GM18951 (cell line): ENCODE measurements at regions not wholly inside any gene's neighbourhood (a gene's known extent, or its start where the extent isn't known, plus 50 kb on each side); places are given as distances from the start of the nearest gene placed in this dataset.

Experiments used
- POLR2A ChIP-seq: IDR thresholded peaks from 4 replicates; pipeline ENCODE4 v1.6.1; 2011; ENCODE audit warnings: mild to moderate bottlenecking; ENCODE audit not compliant: insufficient read length, insufficient read depth; ENCODE audit errors: extremely low read depth
- in situ Hi-C: fragments of 300-500 bp; cut with MboI; formaldehyde crosslinking; loops from one replicate; pipeline ENCODE4 v1.12.0; 2022; ENCODE audit warnings: low sequenced_read_pairs, mixed read lengths, inconsistent platforms; ENCODE audit not compliant: unreplicated experiment

DNA sequence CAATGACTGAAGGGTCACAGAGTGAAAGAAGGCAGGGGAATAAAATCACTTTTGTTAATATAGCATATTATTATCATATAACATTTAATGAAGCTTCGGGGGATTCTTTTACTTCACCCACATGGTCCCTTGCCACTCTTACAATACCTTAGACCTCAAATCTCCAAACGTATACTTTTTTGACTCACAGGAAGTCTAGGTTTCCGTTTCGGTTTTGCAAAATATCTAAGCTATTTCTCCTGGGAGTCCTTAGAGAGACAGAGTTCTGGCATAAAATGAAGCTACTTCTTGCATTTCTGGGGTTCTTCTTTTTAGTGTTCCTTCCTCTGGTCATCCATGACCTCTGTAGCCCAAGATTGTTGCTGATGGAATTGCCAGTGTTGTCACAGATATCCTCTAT, 590.5 kb upstream of the ATP2B1 start:
- TF ChIP-seq POLR2A, result no peak
- in situ Hi-C loops, result no loop called here

DNA sequence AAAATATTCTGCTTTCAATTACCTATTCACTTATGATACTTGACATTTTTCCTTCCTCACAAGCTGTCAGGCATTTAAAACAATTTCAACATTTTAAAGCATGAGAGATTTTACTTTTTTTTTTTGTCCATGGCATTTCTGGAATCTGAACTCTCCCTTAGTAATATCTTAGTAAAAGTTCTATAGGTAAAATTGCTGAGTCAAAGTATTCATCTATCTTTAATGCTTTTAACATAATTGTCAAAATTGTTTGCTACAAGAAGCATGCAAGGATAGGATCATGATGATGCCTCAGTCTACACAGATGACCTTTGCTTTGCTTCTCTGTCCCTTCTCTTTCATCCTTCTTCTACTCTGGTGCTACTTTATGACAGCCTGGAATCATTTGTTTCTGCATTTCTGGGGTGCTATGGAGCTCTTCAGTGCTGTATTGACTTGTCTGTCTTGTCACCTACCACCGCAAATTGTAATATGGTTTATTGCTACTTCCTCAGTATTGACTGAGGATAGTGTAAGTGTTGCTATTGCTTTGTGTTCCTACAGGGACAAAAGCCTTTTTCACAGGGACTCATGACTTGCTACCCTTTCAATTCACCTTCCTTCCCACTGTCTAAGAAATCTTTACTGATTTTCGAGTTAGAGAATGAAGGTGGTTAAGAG, 589.8 kb upstream of the ATP2B1 start:
- no peak for TF ChIP-seq POLR2A
- in situ Hi-C loops, result no loop called here

GRCh38 chr12:90295858-90296257, 587.2 kb upstream of the ATP2B1 start:
- in situ Hi-C loops, result no loop called here
- no peak for TF ChIP-seq POLR2A

DNA sequence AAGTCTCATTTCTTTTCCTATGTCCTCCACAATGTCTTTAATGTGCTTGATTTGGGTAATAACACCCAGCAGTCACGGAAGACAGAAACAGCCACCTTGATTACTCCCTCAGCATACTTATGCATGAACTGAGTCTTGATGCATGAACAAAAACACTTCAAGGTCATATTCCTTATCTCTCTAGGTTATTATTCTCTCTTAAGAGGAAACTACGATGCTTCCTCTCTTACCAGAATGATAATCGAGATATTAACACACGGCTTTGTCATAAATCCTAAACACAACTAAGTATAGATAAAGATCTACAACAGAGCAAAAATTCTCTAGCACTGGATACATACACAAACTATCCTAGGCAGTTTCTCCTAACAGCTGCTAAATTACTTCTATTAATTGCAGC, 583.5 kb upstream of the ATP2B1 start:
- in situ Hi-C loops, result no loop called here
- TF ChIP-seq POLR2A, result no peak

- TF ChIP-seq POLR2A, result no peak
- in situ Hi-C loops, result no loop called here
Measured at GRCh38 chr12:90290980-90291975, 582.6 kb upstream of the ATP2B1 start.

DNA sequence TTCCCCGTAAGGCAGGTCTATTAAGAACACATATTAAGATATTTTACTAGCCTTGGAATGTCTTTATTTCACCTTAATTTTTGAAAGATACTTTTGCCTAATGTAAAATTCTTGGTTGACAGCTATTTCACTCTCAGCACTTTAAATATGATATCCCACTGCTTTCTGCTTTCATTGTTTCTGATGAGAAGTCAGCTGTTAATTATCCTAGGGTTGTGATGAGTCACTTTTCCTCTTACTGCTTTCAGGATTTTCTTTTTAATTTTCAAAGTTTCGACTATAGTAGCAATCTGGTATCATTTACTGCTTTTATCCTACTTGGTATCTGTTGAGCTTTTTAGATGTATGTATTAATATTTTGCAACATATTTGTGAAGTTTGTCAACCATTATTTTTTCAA, 578.9 kb upstream of the ATP2B1 start:
- in situ Hi-C loops, result no loop called here
- no peak for TF ChIP-seq POLR2A

DNA sequence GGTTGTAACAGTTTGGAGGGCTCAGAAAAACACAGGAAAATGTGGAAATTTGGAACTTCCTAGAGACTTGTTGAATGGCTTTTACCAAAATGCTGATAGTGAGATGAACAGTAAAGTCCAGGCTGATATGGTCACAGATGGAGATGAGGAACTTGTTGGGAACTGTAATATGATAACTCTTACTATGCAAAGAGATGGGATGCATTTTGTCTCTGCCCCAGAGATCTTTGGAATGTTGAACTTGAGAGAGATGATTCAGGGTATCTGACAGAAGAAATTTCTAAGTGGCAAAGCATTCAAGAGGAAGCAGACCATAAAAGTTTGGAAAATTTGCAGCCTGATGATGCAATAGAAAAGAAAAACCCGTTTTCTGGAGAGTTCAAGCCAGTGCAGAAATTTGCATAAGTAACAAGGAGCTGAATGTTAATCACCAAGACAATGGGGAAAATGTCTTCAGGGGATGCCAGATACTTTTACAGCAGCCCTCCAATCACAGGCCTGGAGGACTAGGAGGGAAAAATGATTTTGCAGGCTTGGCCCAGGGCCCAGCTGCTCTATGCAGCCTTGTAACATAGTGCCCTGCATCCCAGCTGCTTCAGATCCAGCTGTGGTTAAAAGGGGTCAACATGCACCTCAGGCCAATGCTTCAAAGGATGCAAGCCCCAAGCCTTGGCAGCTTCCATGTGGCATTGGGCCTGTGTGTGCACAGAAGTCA, 572.7 kb upstream of the ATP2B1 start:
- in situ Hi-C loops, result no loop called here
- no peak for TF ChIP-seq POLR2A

GRCh38 chr12:90280564-90281058, 572.0 kb upstream of the ATP2B1 start:
- in situ Hi-C loops, result no loop called here
- TF ChIP-seq POLR2A, result no peak

- in situ Hi-C loops, result no loop called here
- no peak for TF ChIP-seq POLR2A
Measured at GRCh38 chr12:90280033-90280432, 571.4 kb upstream of the ATP2B1 start.

DNA sequence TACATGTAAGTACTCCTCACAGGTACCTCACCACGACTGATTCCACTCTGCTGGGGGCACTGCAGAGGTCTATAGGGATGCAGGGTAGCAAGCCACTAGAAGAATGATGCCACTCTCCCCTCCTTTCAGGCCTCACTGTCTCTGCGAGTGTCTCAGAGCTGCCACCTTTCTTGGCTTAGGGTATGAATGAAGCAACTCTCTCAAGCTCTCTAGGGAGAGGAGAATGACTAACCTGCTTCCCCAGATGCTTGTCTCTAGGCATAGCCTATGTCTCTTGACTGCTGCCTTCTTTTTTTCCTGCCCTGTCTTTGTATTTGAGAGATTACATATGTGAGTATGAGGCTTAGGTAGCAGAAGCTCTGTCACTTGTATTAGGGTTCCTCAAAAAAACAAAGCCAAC, 566.5 kb upstream of the ATP2B1 start:
- TF ChIP-seq POLR2A, result no peak
- in situ Hi-C loops, result no loop called here

- in situ Hi-C loops, result loop anchor here (25.0 kb wide), 1 partner anchor 737 kb away; the partner anchor contains the start of gene POC1B
- no peak for TF ChIP-seq POLR2A
Measured at GRCh38 chr12:90274407-90274806, 565.8 kb upstream of the ATP2B1 start.

DNA sequence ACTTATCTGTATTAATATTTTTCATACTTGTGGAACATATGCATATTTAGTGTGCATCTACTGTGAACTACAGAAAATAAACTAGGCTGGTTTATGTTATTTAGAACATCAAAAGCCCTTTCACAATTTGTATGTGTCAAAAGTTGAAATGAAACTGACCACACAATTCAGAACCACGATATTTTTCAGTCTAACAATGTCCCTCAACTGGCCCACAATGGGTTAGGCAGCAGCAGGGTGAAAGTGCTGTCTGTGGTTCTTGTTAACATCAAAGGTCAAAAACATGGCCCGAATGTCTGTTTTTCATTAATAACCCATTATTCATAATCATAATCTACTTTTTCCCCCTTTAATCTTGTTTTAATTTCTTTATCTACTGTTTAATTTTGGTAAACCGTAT, 559.9 kb upstream of the ATP2B1 start:
- in situ Hi-C loops, result loop anchor here (25.0 kb wide), 1 partner anchor 731 kb away; the partner anchor contains the start of gene POC1B
- no peak for TF ChIP-seq POLR2A

- TF ChIP-seq POLR2A, result no peak
- in situ Hi-C loops, result loop anchor here (25.0 kb wide), 1 partner anchor 725 kb away; the partner anchor contains the start of gene POC1B
Measured at GRCh38 chr12:90262251-90262650, 553.6 kb upstream of the ATP2B1 start.
